Endothelial cell of umbilical vein (primary cell): ENCODE measurements at regions not wholly inside any gene's neighbourhood (a gene's known extent, or its start where the extent isn't known, plus 50 kb on each side); places are given as distances from the start of the nearest gene placed in this dataset.
"Not testable (repeated sequence)": the region's sequence is repeated elsewhere in the genome, so short reads cannot be mapped to it uniquely, and the experiment has no call there.

Experiments used
- BruUV-seq: library from RNA; stranded (reverse); fragments of 400-500 nt; replicated peaks from 2 replicates; lab custom pipeline; 2021; lab: Mats Ljungman, UMichigan
- CTCF ChIA-PET: fragments of 300-600, 350-600 bp; sonication (Branson Sonifier 250); formaldehyde crosslinking; loops from one replicate; lab custom pipeline; 2021; ENCODE audit warnings: antibody characterized with exemption, inconsistent platforms; lab: Charles Lee
- POLR2A ChIA-PET: fragments of 300-600, 350-600 bp; sonication (Branson Sonifier 250); formaldehyde crosslinking; loops from one replicate; lab custom pipeline; 2021; ENCODE audit warnings: antibody characterized with exemption, inconsistent platforms; lab: Charles Lee
- DNase-seq: peaks from one replicate; pipeline ENCODE4 v3.0.0-alpha.2; 2011; ENCODE audit warnings: low read depth, low spot score
- FAIRE-seq: peaks from 2 replicates; lab custom pipeline; 2011; peaks lifted over from hg19 to GRCh38; lab: Jason Lieb, UNC
- H2AFZ ChIP-seq: 2 replicates; pipeline ENCODE4 v1.6.0; 2012; ENCODE audit warnings: low read depth, low read length, control low read depth, inconsistent platforms
- H3K27ac ChIP-seq: 2 replicates; pipeline ENCODE4 v1.5.1; 2011; ENCODE audit warnings: low read depth, mild to moderate bottlenecking, control low read depth, low read length, moderate library complexity; ENCODE audit not compliant: insufficient read depth
- H3K27me3 ChIP-seq, 2 experiments: 2 replicates each; pipeline versions ENCODE4 v1.6.0 to v1.6.1; 2011; ENCODE audit warnings: low read length in 2 of 2, mixed read lengths in 1 of 2; ENCODE audit not compliant: control insufficient read depth in 2 of 2, insufficient read depth in 2 of 2
- H3K36me3 ChIP-seq, 2 experiments: 2 replicates in 1 of 2; 3 replicates in 1 of 2; pipeline ENCODE4 v1.5.1; 2011; ENCODE audit warnings: low read length in 2 of 2, mild to moderate bottlenecking in 1 of 2, moderate library complexity in 1 of 2; ENCODE audit not compliant: control insufficient read depth in 2 of 2, insufficient read depth in 2 of 2; ENCODE audit errors: extremely low read depth in 1 of 2
- H3K4me1 ChIP-seq: 3 replicates; pipeline ENCODE4 v1.5.1; 2011; ENCODE audit warnings: mild to moderate bottlenecking, low read length; ENCODE audit not compliant: control insufficient read depth, insufficient read depth; ENCODE audit errors: extremely low read depth
- H3K4me2 ChIP-seq: 2 replicates; pipeline ENCODE4 v1.6.1; 2011; ENCODE audit warnings: low read length, control low read depth, mixed read lengths; ENCODE audit not compliant: insufficient read depth
- H3K4me3 ChIP-seq, 3 experiments: fragments of 200-600 bp in 1 of 3; sonication (generic), shearing (Covaris generic) in 1 of 3; replicated peaks in 1 of 3; 2 replicates each; pipeline ENCODE4 v1.5.1; 2011 to 2016; ENCODE audit warnings: control low read depth in 3 of 3, low read length in 3 of 3, mild to moderate bottlenecking in 2 of 3, inconsistent platforms in 1 of 3, low read depth in 1 of 3, moderate library complexity in 1 of 3; ENCODE audit not compliant: insufficient read depth in 1 of 3
- H3K79me2 ChIP-seq: 2 replicates; pipeline ENCODE4 v1.6.0; 2012; ENCODE audit warnings: low read length, inconsistent platforms; ENCODE audit not compliant: control insufficient read depth, insufficient read depth
- H3K9ac ChIP-seq: replicated peaks from 2 replicates; pipeline ENCODE3; 2011; ENCODE audit warnings: low read length, control low read depth; ENCODE audit not compliant: insufficient read depth; ENCODE audit errors: extremely low read depth
- H3K9me1 ChIP-seq: replicated peaks from 3 replicates; pipeline ENCODE4 v1.6.0; 2011; ENCODE audit warnings: mild to moderate bottlenecking, low read length; ENCODE audit not compliant: control insufficient read depth, insufficient read depth; ENCODE audit errors: extremely low read depth
- H3K9me3 ChIP-seq: replicated peaks from 2 replicates; pipeline ENCODE4 v1.5.1; 2012; ENCODE audit warnings: low read length, inconsistent platforms; ENCODE audit not compliant: control insufficient read depth, insufficient read depth
- H4K20me1 ChIP-seq: replicated peaks from 2 replicates; pipeline ENCODE3; 2011; ENCODE audit warnings: mild to moderate bottlenecking, low read length; ENCODE audit not compliant: control insufficient read depth, insufficient read depth; ENCODE audit errors: extremely low read depth
- EZH2 ChIP-seq: IDR thresholded peaks from 2 replicates; pipeline ENCODE4 v1.6.1; 2012; ENCODE audit warnings: borderline replicate concordance, low read depth, mild to moderate bottlenecking, moderate library complexity, low read length, inconsistent platforms; ENCODE audit not compliant: severe bottlenecking
- JUN ChIP-seq: IDR thresholded peaks from 2 replicates; pipeline ENCODE4 v1.6.1; 2011; ENCODE audit warnings: borderline replicate concordance, low read depth; ENCODE audit not compliant: insufficient read length, insufficient read depth
- MYC ChIP-seq: IDR thresholded peaks from one replicate; pipeline ENCODE4 v1.6.1; 2011; ENCODE audit warnings: mild to moderate bottlenecking, low read depth, low read length
- POLR2A ChIP-seq: IDR thresholded peaks from 2 replicates; pipeline ENCODE4 v1.6.1; 2012; ENCODE audit warnings: low read depth, mild to moderate bottlenecking, control low read depth, low read length
- dilution Hi-C: fragments of 300-500 bp; cut with MboI; formaldehyde crosslinking; loops from one replicate; pipeline ENCODE4 v1.15.0; 2019; ENCODE audit warnings: low sequenced_read_pairs; ENCODE audit not compliant: extremely low pct_ligation_motif_present
- intact Hi-C: fragments of 100-400 bp; cut with micrococcal nuclease; formaldehyde crosslinking; loops from one replicate; pipeline ENCODE4 v1.10.0; 2022
- TF ChIP-seq, protein P1 (sequence below): IDR thresholded peaks from 2 replicates; pipeline ENCODE4 v1.6.1; 2011; ENCODE audit not compliant: insufficient read depth, insufficient read length
- TF ChIP-seq, protein P2 (sequence below), 2 donors: IDR thresholded peaks; 1 replicate in 1 of 2; 2 replicates in 1 of 2; pipeline ENCODE4 v1.5.1; 2011; ENCODE audit warnings: low read length in 2 of 2, mild to moderate bottlenecking in 2 of 2, moderate library complexity in 2 of 2, control low read depth in 1 of 2, inconsistent platforms in 1 of 2, low read depth in 1 of 2; ENCODE audit not compliant: insufficient read depth in 1 of 2; ENCODE audit errors: extremely low read depth in 1 of 2

DNA sequence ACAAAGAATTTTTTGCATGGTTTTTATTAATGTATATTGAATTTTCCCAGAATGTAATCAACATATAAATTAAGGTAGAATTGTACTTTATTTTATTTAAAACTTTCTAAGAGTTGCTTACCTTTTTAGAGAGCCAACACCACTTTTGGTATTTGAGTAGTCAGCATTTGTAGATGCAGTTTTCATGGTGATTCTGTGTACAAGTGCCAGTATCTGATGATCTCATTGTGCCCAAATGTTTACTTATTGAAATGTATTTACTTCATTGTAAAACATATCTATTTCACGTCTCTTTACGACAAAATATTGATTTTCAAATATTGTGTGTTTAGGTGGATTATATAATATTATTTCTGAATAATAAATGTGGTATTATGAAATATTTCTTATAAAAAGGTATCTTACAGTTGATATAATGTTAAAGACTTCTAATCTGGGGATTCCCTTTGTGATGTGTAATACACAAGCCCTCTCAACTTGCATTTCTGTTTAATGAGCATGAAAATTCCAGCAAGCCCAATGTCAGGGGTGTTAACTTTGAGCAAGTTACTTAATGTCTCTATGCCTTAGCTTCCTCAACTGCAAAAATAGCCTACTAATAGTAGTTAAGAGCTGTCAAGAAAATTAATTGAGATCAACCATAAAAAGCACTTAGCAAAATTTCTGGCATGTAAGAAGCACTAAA, 141.8 kb upstream of the ZNF648 start:
- DNase-seq (no peak), FAIRE-seq (no peak)
- Histone ChIP-seq H3K4me3 (no peak overlapping the region), H3K27me3 (no peaks in the 10 kb centered on the region), H4K20me1 (no peaks in the 10 kb centered on the region), H3K27ac (no peak overlapping the region), H2AFZ (no peak overlapping the region), H3K4me1 (no peaks in the 10 kb centered on the region), H3K36me3 (no peaks in the 10 kb centered on the region), H3K79me2 (no peaks in the 10 kb centered on the region), H3K9ac (no peak overlapping the region), H3K4me2 (no peak overlapping the region), H3K9me1 (no peaks in the 10 kb centered on the region), H3K9me3 (no peaks in the 10 kb centered on the region)
- ChIA-PET POLR2A (no interaction called here), CTCF (interaction anchor here (0.7 kb wide), 1 partner anchor 60 kb away, joined by 3 read pairs; no protein-coding TSS in a partner anchor)
- TF ChIP-seq, protein P1, sequence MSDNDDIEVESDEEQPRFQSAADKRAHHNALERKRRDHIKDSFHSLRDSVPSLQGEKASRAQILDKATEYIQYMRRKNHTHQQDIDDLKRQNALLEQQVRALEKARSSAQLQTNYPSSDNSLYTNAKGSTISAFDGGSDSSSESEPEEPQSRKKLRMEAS, result no peak
- TF ChIP-seq, protein P2, sequence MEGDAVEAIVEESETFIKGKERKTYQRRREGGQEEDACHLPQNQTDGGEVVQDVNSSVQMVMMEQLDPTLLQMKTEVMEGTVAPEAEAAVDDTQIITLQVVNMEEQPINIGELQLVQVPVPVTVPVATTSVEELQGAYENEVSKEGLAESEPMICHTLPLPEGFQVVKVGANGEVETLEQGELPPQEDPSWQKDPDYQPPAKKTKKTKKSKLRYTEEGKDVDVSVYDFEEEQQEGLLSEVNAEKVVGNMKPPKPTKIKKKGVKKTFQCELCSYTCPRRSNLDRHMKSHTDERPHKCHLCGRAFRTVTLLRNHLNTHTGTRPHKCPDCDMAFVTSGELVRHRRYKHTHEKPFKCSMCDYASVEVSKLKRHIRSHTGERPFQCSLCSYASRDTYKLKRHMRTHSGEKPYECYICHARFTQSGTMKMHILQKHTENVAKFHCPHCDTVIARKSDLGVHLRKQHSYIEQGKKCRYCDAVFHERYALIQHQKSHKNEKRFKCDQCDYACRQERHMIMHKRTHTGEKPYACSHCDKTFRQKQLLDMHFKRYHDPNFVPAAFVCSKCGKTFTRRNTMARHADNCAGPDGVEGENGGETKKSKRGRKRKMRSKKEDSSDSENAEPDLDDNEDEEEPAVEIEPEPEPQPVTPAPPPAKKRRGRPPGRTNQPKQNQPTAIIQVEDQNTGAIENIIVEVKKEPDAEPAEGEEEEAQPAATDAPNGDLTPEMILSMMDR (IDR thresholded peaks at IDR 0.05; ENCODE audit: extremely low read depth in 1 of 2, insufficient read depth in 1 of 2, low read depth in 1 of 2, low read length in 2 of 2), result no peak
- TF ChIP-seq POLR2A, result no peak
- TF ChIP-seq MYC, result no peak
- no peak for TF ChIP-seq JUN
- TF ChIP-seq EZH2, result no peak
- dilution Hi-C loops, result no loop called here
- intact Hi-C loops, result no loop called here
- BruUV-seq, result no TSS peak

DNA sequence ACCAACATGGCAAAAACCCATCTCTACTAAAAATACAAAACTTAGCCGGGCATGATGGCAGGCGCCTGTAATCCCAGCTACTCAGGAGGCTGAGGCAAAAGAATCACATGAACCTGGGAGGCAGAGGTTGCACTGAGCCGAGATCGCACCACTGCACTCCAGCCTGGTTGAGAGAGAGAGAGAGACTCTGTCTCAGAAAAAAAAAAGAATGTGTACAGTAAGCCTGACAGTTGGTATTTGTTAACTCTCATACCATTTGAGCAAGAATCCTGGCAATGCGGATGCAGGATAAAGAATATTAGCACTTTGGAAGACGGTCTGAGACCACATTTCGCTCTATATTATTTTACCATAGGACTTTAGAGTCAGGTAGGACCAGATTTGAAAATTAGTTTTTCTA, 140.0 kb upstream of the ZNF648 start:
- H3K79me2 ChIP-seq, FAIRE-seq, CTCF ChIA-PET, H3K9ac ChIP-seq, DNase-seq, intact Hi-C loops, H4K20me1 ChIP-seq, H3K36me3 ChIP-seq, H3K27ac ChIP-seq, POLR2A ChIA-PET, BruUV-seq, dilution Hi-C loops, H2AFZ ChIP-seq, H3K27me3 ChIP-seq, H3K9me1 ChIP-seq, H3K4me1 ChIP-seq, H3K9me3 ChIP-seq, H3K4me3 ChIP-seq, H3K4me2 ChIP-seq: not testable (repeated sequence)
